ENCODE measurements at regions not wholly inside any gene's neighbourhood (a gene's known extent, or its start where the extent isn't known, plus 50 kb on each side); places are given as distances from the start of the nearest gene placed in this dataset.

DNA sequence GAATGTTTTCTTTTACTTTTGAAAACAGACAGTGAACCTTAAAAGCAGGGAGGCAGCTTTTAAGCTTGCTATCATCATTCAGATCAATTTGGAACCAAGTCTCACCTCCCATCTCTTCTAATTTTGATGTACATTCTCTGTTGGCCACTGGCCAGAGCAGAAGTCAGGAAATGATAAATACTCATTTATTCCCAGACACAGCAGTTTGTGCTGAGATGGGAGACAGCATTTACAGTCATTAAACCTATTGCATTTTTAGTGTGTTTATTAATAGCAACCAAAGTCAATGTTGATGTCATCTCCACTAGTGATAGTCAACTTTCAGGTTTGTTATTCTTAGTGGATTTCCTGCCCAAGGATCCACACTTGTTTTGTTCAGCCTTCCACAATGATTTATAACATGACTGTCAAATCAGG, 320.0 kb upstream of the ATP2B1 start:
- TF ChIP-seq, protein P1, sequence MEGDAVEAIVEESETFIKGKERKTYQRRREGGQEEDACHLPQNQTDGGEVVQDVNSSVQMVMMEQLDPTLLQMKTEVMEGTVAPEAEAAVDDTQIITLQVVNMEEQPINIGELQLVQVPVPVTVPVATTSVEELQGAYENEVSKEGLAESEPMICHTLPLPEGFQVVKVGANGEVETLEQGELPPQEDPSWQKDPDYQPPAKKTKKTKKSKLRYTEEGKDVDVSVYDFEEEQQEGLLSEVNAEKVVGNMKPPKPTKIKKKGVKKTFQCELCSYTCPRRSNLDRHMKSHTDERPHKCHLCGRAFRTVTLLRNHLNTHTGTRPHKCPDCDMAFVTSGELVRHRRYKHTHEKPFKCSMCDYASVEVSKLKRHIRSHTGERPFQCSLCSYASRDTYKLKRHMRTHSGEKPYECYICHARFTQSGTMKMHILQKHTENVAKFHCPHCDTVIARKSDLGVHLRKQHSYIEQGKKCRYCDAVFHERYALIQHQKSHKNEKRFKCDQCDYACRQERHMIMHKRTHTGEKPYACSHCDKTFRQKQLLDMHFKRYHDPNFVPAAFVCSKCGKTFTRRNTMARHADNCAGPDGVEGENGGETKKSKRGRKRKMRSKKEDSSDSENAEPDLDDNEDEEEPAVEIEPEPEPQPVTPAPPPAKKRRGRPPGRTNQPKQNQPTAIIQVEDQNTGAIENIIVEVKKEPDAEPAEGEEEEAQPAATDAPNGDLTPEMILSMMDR (IDR thresholded peaks at IDR 0.05) = no peak
- no peak for TF ChIP-seq POLR2A (IDR thresholded peaks at IDR 0.05)

Data from thyroid gland (tissue), 4 donors.